ENCODE measurements at regions not wholly inside any gene's neighbourhood (a gene's known extent, or its start where the extent isn't known, plus 50 kb on each side); places are given as distances from the start of the nearest gene placed in this dataset.
"Not testable (repeated sequence)": the region's sequence is repeated elsewhere in the genome, so short reads cannot be mapped to it uniquely, and the experiment has no call there.

- CTCF ChIA-PET: no interaction called here
Observed at GRCh38 chr5:89178541-89178940, 295.6 kb upstream of the MEF2C start.

GRCh38 chr5:89173528-89173927, 290.5 kb upstream of the MEF2C start:
- Mint-ChIP-seq H3K9me3 (no peaks in the 10 kb centered on the region), H3K4me3 (no peak overlapping the region), H3K27ac (no peak overlapping the region), H3K36me3 (ENCODE audit: low read depth) (no peaks in the 10 kb centered on the region), H3K27me3 (no peaks in the 10 kb centered on the region), H3K4me1 (no peaks in the 10 kb centered on the region)
- ChIA-PET POLR2A (no interaction called here), CTCF (no interaction called here)
- DNase-seq: no peak

More at GRCh38 chr5:89178541-89178940, 295.6 kb upstream of the MEF2C start:
- Mint-ChIP-seq H3K27ac (no peak overlapping the region), H3K9me3 (no peaks in the 10 kb centered on the region), H3K36me3 (ENCODE audit: low read depth) (no peaks in the 10 kb centered on the region), H3K4me1 (no peaks in the 10 kb centered on the region), H3K4me3 (no peak overlapping the region), H3K27me3 (no peaks in the 10 kb centered on the region)
- DNase-seq: no peak
- POLR2A ChIA-PET: no interaction called here

GRCh38 chr5:89168766-89169165, 285.8 kb upstream of the MEF2C start:
- no peak for DNase-seq
- POLR2A ChIA-PET: no interaction called here
- H3K4me1 Mint-ChIP-seq: no peaks in the 10 kb centered on the region
- H3K27ac Mint-ChIP-seq: no peak overlapping the region
- peaks cover 4% of the 10 kb centered on the region for H3K9me3 Mint-ChIP-seq
- no peak overlapping the region for H3K4me3 Mint-ChIP-seq
- H3K27me3 Mint-ChIP-seq: no peaks in the 10 kb centered on the region
- CTCF ChIA-PET: no interaction called here
- H3K36me3 Mint-ChIP-seq (ENCODE audit: low read depth): no peaks in the 10 kb centered on the region

- H3K4me1 Mint-ChIP-seq; CTCF ChIA-PET; H3K36me3 Mint-ChIP-seq (ENCODE audit: low read depth); H3K9me3 Mint-ChIP-seq; H3K27me3 Mint-ChIP-seq; DNase-seq; POLR2A ChIA-PET; H3K27ac Mint-ChIP-seq; H3K4me3 Mint-ChIP-seq: not testable (repeated sequence)
Observed at GRCh38 chr5:89164703-89165102, 281.7 kb upstream of the MEF2C start.

- Mint-ChIP-seq H3K4me1 (no peaks in the 10 kb centered on the region), H3K36me3 (ENCODE audit: low read depth) (no peaks in the 10 kb centered on the region), H3K27me3 (no peaks in the 10 kb centered on the region), H3K27ac (no peak overlapping the region), H3K9me3 (peaks cover 3% of the 10 kb centered on the region), H3K4me3 (no peak overlapping the region)
- DNase-seq: no peak
- POLR2A ChIA-PET: no interaction called here
- CTCF ChIA-PET: no interaction called here
Observed at GRCh38 chr5:89156226-89156625, 273.2 kb upstream of the MEF2C start.

GRCh38 chr5:89147031-89147430, 264.0 kb upstream of the MEF2C start:
- no peaks in the 10 kb centered on the region for H3K4me1 Mint-ChIP-seq
- H3K36me3 Mint-ChIP-seq (ENCODE audit: low read depth): no peaks in the 10 kb centered on the region
- H3K9me3 Mint-ChIP-seq: no peaks in the 10 kb centered on the region
- no peaks in the 10 kb centered on the region for H3K27me3 Mint-ChIP-seq
- CTCF ChIA-PET: no interaction called here
- H3K27ac Mint-ChIP-seq: no peak overlapping the region
- DNase-seq: no peak
- no peak overlapping the region for H3K4me3 Mint-ChIP-seq
- POLR2A ChIA-PET: no interaction called here

GRCh38 chr5:89137148-89137547, 254.2 kb upstream of the MEF2C start:
- POLR2A ChIA-PET: no interaction called here
- CTCF ChIA-PET: no interaction called here

GRCh38 chr5:89133975-89134374, 251.0 kb upstream of the MEF2C start:
- POLR2A ChIA-PET: no interaction called here
- no peaks in the 10 kb centered on the region for H3K4me1 Mint-ChIP-seq
- no peaks in the 10 kb centered on the region for H3K36me3 Mint-ChIP-seq (ENCODE audit: low read depth)
- no peak overlapping the region for H3K4me3 Mint-ChIP-seq
- H3K9me3 Mint-ChIP-seq: no peaks in the 10 kb centered on the region
- CTCF ChIA-PET: no interaction called here
- no peaks in the 10 kb centered on the region for H3K27me3 Mint-ChIP-seq
- no peak overlapping the region for H3K27ac Mint-ChIP-seq
- no peak for DNase-seq

More at GRCh38 chr5:89137148-89137547, 254.2 kb upstream of the MEF2C start:
- Mint-ChIP-seq H3K9me3 (no peaks in the 10 kb centered on the region), H3K4me3 (no peak overlapping the region), H3K36me3 (ENCODE audit: low read depth) (no peaks in the 10 kb centered on the region), H3K4me1 (no peaks in the 10 kb centered on the region), H3K27ac (no peak overlapping the region), H3K27me3 (no peaks in the 10 kb centered on the region)
- DNase-seq: no peak

- H3K27me3 Mint-ChIP-seq: no peaks in the 10 kb centered on the region
- no peaks in the 10 kb centered on the region for H3K9me3 Mint-ChIP-seq
- DNase-seq: no peak
- CTCF ChIA-PET: no interaction called here
- no peaks in the 10 kb centered on the region for H3K36me3 Mint-ChIP-seq (ENCODE audit: low read depth)
- H3K27ac Mint-ChIP-seq: no peak overlapping the region
- no peak overlapping the region for H3K4me3 Mint-ChIP-seq
- POLR2A ChIA-PET: no interaction called here
- H3K4me1 Mint-ChIP-seq: no peaks in the 10 kb centered on the region
Observed at GRCh38 chr5:89133129-89133528, 250.1 kb upstream of the MEF2C start.

- no peak for DNase-seq
- CTCF ChIA-PET: no interaction called here
- POLR2A ChIA-PET: no interaction called here
- Mint-ChIP-seq H3K27ac (no peak overlapping the region), H3K9me3 (no peaks in the 10 kb centered on the region), H3K27me3 (no peaks in the 10 kb centered on the region), H3K4me3 (no peak overlapping the region), H3K4me1 (no peaks in the 10 kb centered on the region), H3K36me3 (ENCODE audit: low read depth) (no peaks in the 10 kb centered on the region)
Observed at GRCh38 chr5:89130851-89131250, 247.9 kb upstream of the MEF2C start.

- CTCF ChIA-PET: no interaction called here
- H3K27ac Mint-ChIP-seq: no peak overlapping the region
- no peaks in the 10 kb centered on the region for H3K36me3 Mint-ChIP-seq (ENCODE audit: low read depth)
- POLR2A ChIA-PET: no interaction called here
- no peaks in the 10 kb centered on the region for H3K27me3 Mint-ChIP-seq
- H3K4me1 Mint-ChIP-seq: no peaks in the 10 kb centered on the region
- no peak for DNase-seq
- H3K9me3 Mint-ChIP-seq: no peaks in the 10 kb centered on the region
- H3K4me3 Mint-ChIP-seq: no peak overlapping the region
Observed at GRCh38 chr5:89129941-89130340, 247.0 kb upstream of the MEF2C start.

- POLR2A ChIA-PET: no interaction called here
- CTCF ChIA-PET: no interaction called here
- no peaks in the 10 kb centered on the region for H3K4me1 Mint-ChIP-seq
- no peaks in the 10 kb centered on the region for H3K27me3 Mint-ChIP-seq
- no peak overlapping the region for H3K27ac Mint-ChIP-seq
- H3K4me3 Mint-ChIP-seq: no peak overlapping the region
- no peak for DNase-seq
- no peaks in the 10 kb centered on the region for H3K36me3 Mint-ChIP-seq (ENCODE audit: low read depth)
- no peaks in the 10 kb centered on the region for H3K9me3 Mint-ChIP-seq
Observed at GRCh38 chr5:89128906-89129625, 246.1 kb upstream of the MEF2C start.

GRCh38 chr5:89128092-89128491, 245.1 kb upstream of the MEF2C start:
- DNase-seq: no peak
- Mint-ChIP-seq H3K4me3 (no peak overlapping the region), H3K27me3 (no peaks in the 10 kb centered on the region), H3K4me1 (no peaks in the 10 kb centered on the region), H3K9me3 (no peaks in the 10 kb centered on the region), H3K36me3 (ENCODE audit: low read depth) (no peaks in the 10 kb centered on the region), H3K27ac (no peak overlapping the region)
- ChIA-PET CTCF (no interaction called here), POLR2A (no interaction called here)

GRCh38 chr5:89127191-89127590, 244.2 kb upstream of the MEF2C start:
- no peak for DNase-seq
- CTCF ChIA-PET: no interaction called here
- no peak overlapping the region for H3K27ac Mint-ChIP-seq
- no peak overlapping the region for H3K4me3 Mint-ChIP-seq
- H3K4me1 Mint-ChIP-seq: no peaks in the 10 kb centered on the region
- no peaks in the 10 kb centered on the region for H3K27me3 Mint-ChIP-seq
- no peaks in the 10 kb centered on the region for H3K9me3 Mint-ChIP-seq
- POLR2A ChIA-PET: no interaction called here
- H3K36me3 Mint-ChIP-seq (ENCODE audit: low read depth): no peaks in the 10 kb centered on the region
